CD8-positive, alpha-beta memory T cell (primary cell): ENCODE measurements at regions not wholly inside any gene's neighbourhood (a gene's known extent, or its start where the extent isn't known, plus 50 kb on each side); places are given as distances from the start of the nearest gene placed in this dataset.
A peak's percentile ranks its signal among the peaks of the same experiment; 100 is the strongest.

Experiments used
- CTCF ChIA-PET: fragments of 350-600 bp; sonication (Branson Sonifier 250); formaldehyde crosslinking; loops from one replicate; lab custom pipeline; 2021; ENCODE audit warnings: antibody characterized with exemption; lab: Charles Lee
- POLR2A ChIA-PET: fragments of 350-600 bp; sonication (Branson Sonifier 250); formaldehyde crosslinking; loops from one replicate; lab custom pipeline; 2021; ENCODE audit warnings: antibody characterized with exemption; lab: Charles Lee
- DNase-seq, 5 donors: peaks; one replicate each; pipeline versions ENCODE4 v3.0.0 to v3.0.0-alpha.2; 2020 to 2022; ENCODE audit warnings: mixed read lengths in 1 of 5
- H3K27ac ChIP-seq: one replicate; pipeline ENCODE4 v1.7.0; 2013; ENCODE audit warnings: low read depth, mild to moderate bottlenecking, low read length, moderate library complexity
- H3K27me3 ChIP-seq: 2 replicates; pipeline ENCODE4 v1.7.0; 2013; ENCODE audit warnings: low read length, mild to moderate bottlenecking; ENCODE audit not compliant: insufficient read depth, poor library complexity, severe bottlenecking
- H3K36me3 ChIP-seq: 2 replicates; pipeline ENCODE4 v1.7.0; 2013; ENCODE audit warnings: mild to moderate bottlenecking, low read length, moderate library complexity; ENCODE audit not compliant: insufficient read depth
- H3K4me1 ChIP-seq: 2 replicates; pipeline ENCODE4 v1.7.0; 2013; ENCODE audit warnings: mild to moderate bottlenecking, low read length, moderate library complexity; ENCODE audit not compliant: insufficient read depth
- H3K4me3 ChIP-seq: 2 replicates; pipeline ENCODE4 v1.7.0; 2013; ENCODE audit warnings: mild to moderate bottlenecking, low read length
- H3K9me3 ChIP-seq: 2 replicates; pipeline ENCODE4 v1.7.0; 2013; ENCODE audit warnings: mild to moderate bottlenecking, low read length
- H3K27ac Mint-ChIP-seq, 8 donors: one replicate each; pipeline ENCODE4 v1.8.0; 2020 to 2021; ENCODE audit warnings: mixed read lengths in 8 of 8, mild to moderate bottlenecking in 6 of 8, inconsistent platforms in 3 of 8, moderate library complexity in 3 of 8
- H3K27me3 Mint-ChIP-seq, 2 donors: one replicate each; pipeline ENCODE4 v1.8.0; 2020 to 2021; ENCODE audit warnings: mixed read lengths in 2 of 2, mild to moderate bottlenecking in 1 of 2, moderate library complexity in 1 of 2
- H3K36me3 Mint-ChIP-seq, 3 donors: one replicate each; pipeline ENCODE4 v1.8.0; 2020 to 2021; ENCODE audit warnings: mixed read lengths in 3 of 3, inconsistent platforms in 1 of 3, mild to moderate bottlenecking in 1 of 3
- H3K4me1 Mint-ChIP-seq, 3 donors: one replicate each; pipeline ENCODE4 v1.8.0; 2020 to 2021; ENCODE audit warnings: mixed read lengths in 3 of 3, inconsistent platforms in 1 of 3, mild to moderate bottlenecking in 1 of 3
- H3K4me3 Mint-ChIP-seq, 7 donors: one replicate each; pipeline ENCODE4 v1.8.0; 2020 to 2021; ENCODE audit warnings: mixed read lengths in 7 of 7, mild to moderate bottlenecking in 6 of 7, moderate library complexity in 4 of 7, inconsistent platforms in 2 of 7
- H3K9me3 Mint-ChIP-seq, 5 donors: one replicate each; pipeline ENCODE4 v1.8.0; 2020 to 2022; ENCODE audit warnings: mixed read lengths in 5 of 5, mild to moderate bottlenecking in 3 of 5, moderate library complexity in 2 of 5, inconsistent platforms in 1 of 5

GRCh38 chr3:106247902-106248684 lies 379.3 kb upstream of the CBLB start:
- H3K36me3 ChIP-seq, result no peaks in the 10 kb centered on the region
- no peak overlapping the region for H3K4me3 ChIP-seq
- H3K9me3 ChIP-seq, result no peaks in the 10 kb centered on the region
- H3K27me3 ChIP-seq, result no peaks in the 10 kb centered on the region
- CTCF ChIA-PET, result interaction anchor here (1.5 kb wide), 1 partner anchor 36 kb away, joined by 3 read pairs; no protein-coding TSS in a partner anchor
- H3K9me3 Mint-ChIP-seq, result peaks cover 0 to 10% (median 7%) of the 10 kb centered on the region in 5 donors
- H3K4me1 ChIP-seq, result no peaks in the 10 kb centered on the region
- POLR2A ChIA-PET, result no interaction called here
- H3K4me1 Mint-ChIP-seq, result peaks cover 0 to 5% (median 0%) of the 10 kb centered on the region in 3 donors
- H3K27me3 Mint-ChIP-seq, result no peaks in the 10 kb centered on the region
- no peak overlapping the region for H3K27ac ChIP-seq
- no peak for DNase-seq
- no peak overlapping the region for H3K4me3 Mint-ChIP-seq
- H3K36me3 Mint-ChIP-seq, result peaks cover 0 to 5% (median 5%) of the 10 kb centered on the region in 3 donors
- H3K27ac Mint-ChIP-seq, result no peak overlapping the region

GRCh38 chr3:106249159-106249558 lies 380.3 kb upstream of the CBLB start:
- ChIA-PET POLR2A (no interaction called here), CTCF (no interaction called here)
- Mint-ChIP-seq H3K27me3 (no peaks in the 10 kb centered on the region), H3K4me3 (no peak overlapping the region), H3K4me1 (peaks cover 0 to 5% (median 0%) of the 10 kb centered on the region in 3 donors), H3K9me3 (peaks cover 0 to 11% (median 5%) of the 10 kb centered on the region in 5 donors), H3K27ac (no peak overlapping the region), H3K36me3 (peaks cover 0 to 5% (median 5%) of the 10 kb centered on the region in 3 donors)
- H3K4me3 ChIP-seq, result no peak overlapping the region
- no peaks in the 10 kb centered on the region for H3K4me1 ChIP-seq
- no peaks in the 10 kb centered on the region for H3K36me3 ChIP-seq
- no peak overlapping the region for H3K27ac ChIP-seq
- no peaks in the 10 kb centered on the region for H3K27me3 ChIP-seq
- no peaks in the 10 kb centered on the region for H3K9me3 ChIP-seq
- no peak for DNase-seq

DNA sequence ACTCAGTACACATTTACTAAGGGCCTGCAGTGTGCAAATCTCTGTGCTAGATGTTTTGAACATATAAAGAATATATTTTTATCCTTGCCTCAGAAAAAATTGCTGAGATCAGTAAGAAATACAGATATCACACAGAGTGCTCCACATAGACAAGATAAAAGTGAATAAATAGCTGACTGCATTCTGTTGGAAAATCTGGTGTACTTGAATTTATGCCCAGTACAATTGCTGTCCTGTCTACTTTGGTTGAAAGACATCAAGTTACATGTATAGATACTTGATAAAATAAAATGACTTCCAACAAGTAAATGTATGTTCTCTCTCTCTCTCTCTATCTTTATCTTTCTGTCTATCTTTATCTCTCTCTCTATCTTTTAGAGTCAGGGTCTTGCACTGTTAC lies 381.2 kb upstream of the CBLB start:
- Histone ChIP-seq H3K4me1 (no peaks in the 10 kb centered on the region), H3K27ac (no peak overlapping the region), H3K27me3 (no peaks in the 10 kb centered on the region), H3K4me3 (no peak overlapping the region), H3K36me3 (no peaks in the 10 kb centered on the region), H3K9me3 (no peaks in the 10 kb centered on the region)
- Mint-ChIP-seq H3K4me3 (no peak overlapping the region), H3K4me1 (peaks cover 0 to 5% (median 3%) of the 10 kb centered on the region in 3 donors), H3K36me3 (peaks cover 0 to 5% (median 5%) of the 10 kb centered on the region in 3 donors), H3K9me3 (peaks cover 0 to 11% (median 5%) of the 10 kb centered on the region in 5 donors), H3K27ac (no peak overlapping the region), H3K27me3 (no peaks in the 10 kb centered on the region)
- no peak for DNase-seq
- CTCF ChIA-PET, result no interaction called here
- POLR2A ChIA-PET, result no interaction called here

DNA sequence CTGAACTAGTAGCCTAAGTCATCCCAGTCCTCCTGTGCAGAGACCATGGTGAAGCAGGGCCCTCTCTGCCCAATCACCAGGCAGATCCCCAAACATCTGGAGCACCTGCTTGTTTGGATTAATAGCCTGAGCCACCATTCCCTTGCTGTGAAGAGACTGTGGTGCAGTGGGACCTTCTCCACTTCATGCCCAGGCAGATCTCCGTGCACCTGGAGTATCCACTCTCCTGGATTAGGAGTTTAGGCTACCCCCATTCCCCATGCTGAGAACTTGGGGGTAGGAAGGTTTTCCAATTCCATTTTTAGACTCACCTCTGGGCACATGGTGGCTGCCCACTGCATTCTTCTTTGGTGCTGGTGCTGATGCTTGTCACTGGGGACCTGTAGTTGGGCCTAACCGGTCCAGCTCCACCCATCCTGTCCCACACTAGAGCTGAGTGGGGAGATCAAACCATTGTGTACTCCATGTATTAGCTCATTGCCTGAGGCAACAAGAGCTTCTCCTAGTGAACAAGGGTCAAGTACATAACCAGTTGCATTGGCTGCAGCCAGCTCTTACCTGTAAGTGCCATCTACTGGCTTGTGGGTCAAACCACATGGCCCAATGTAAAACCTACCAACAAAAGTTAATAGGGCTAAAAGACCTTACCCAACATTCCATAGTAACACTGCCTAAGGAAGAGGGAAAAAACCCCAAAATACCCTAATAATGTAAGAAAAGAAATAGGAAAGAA lies 382.5 kb upstream of the CBLB start:
- ChIA-PET CTCF (no interaction called here), POLR2A (interaction anchor here (0.6 kb wide), 1 partner anchor 1599 kb away, joined by 10 read pairs; no protein-coding TSS in a partner anchor)
- Histone ChIP-seq H3K27me3 (no peaks in the 10 kb centered on the region), H3K27ac (no peak overlapping the region), H3K4me1 (no peaks in the 10 kb centered on the region), H3K36me3 (no peaks in the 10 kb centered on the region), H3K4me3 (no peak overlapping the region), H3K9me3 (no peaks in the 10 kb centered on the region)
- H3K9me3 Mint-ChIP-seq, result peaks cover 0 to 11% (median 5%) of the 10 kb centered on the region in 5 donors
- no peak overlapping the region for H3K4me3 Mint-ChIP-seq
- no peaks in the 10 kb centered on the region for H3K27me3 Mint-ChIP-seq
- H3K36me3 Mint-ChIP-seq, result peaks cover 0 to 5% (median 5%) of the 10 kb centered on the region in 3 donors
- H3K27ac Mint-ChIP-seq, result no peak overlapping the region
- no peak for DNase-seq
- H3K4me1 Mint-ChIP-seq, result peaks cover 0 to 5% (median 3%) of the 10 kb centered on the region in 3 donors

DNA sequence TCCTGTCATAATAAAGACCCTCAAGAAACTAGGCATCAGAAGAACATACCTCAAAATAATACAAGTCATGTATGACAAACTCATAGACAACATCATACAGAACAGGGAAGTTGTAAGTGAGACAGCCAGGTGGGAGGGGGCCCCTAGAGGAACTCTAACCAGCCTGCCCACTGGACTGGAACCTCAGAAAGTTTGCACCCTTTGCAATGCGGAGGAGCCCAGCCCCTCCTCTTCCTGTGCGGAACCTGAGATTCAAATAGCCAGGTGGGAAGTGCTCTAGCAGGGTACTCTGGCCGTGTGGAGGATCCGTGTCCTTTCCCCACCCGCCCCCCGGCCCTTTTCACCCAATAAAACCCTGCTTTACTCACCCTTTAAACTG lies 387.0 kb upstream of the CBLB start:
- H3K27me3 ChIP-seq, result no peaks in the 10 kb centered on the region
- ChIA-PET POLR2A (no interaction called here), CTCF (no interaction called here)
- Mint-ChIP-seq H3K27me3 (no peaks in the 10 kb centered on the region), H3K27ac (no peak overlapping the region), H3K36me3 (peaks cover 0 to 5% (median 5%) of the 10 kb centered on the region in 3 donors), H3K4me3 (no peak overlapping the region), H3K4me1 (peaks cover 0 to 3% (median 0%) of the 10 kb centered on the region in 3 donors), H3K9me3 (peaks cover 0 to 11% (median 5%) of the 10 kb centered on the region in 5 donors)
- no peaks in the 10 kb centered on the region for H3K4me1 ChIP-seq
- no peak overlapping the region for H3K4me3 ChIP-seq
- H3K36me3 ChIP-seq, result no peaks in the 10 kb centered on the region
- DNase-seq, result no peak
- no peak overlapping the region for H3K27ac ChIP-seq
- H3K9me3 ChIP-seq, result no peaks in the 10 kb centered on the region

DNA sequence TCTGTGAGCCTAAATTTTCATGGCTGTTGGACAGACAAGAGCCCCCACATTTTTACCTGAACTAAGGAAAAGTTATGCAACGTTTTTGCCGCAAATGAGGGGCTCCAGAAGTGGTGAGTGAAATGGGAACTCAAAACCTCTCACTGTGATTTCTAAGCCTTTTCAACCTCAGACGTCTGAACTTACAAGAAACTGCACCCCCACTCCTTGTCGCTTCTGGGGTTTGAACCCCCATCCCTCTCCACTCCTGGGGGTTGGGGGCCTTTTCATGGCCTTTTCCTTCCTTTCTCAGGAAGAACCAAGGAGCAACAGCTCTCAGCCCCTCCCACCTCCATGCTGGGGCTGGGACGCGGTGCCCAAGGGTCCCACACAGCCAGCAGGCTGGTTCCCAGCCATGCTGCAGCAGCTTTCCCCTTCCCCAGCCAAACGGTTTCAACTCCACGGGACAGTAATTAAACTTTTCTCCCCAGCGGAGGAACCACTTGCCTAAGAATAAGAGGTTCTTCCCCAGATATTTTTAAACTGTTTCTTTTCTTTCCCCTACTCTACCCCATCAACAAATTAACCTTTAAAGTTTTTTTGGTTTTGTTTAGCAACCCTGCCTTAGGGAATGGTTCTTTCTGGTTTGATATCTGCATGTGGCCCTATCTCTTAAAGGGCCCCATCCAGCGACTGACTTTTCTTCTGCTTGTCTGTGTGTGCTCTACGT lies 387.6 kb upstream of the CBLB start:
- ChIA-PET POLR2A (no interaction called here), CTCF (no interaction called here)
- peaks cover 0 to 5% (median 3%) of the 10 kb centered on the region in 3 donors for H3K36me3 Mint-ChIP-seq
- H3K9me3 ChIP-seq, result no peaks in the 10 kb centered on the region
- no peaks in the 10 kb centered on the region for H3K27me3 Mint-ChIP-seq
- no peak overlapping the region for H3K4me3 Mint-ChIP-seq
- no peaks in the 10 kb centered on the region for H3K27me3 ChIP-seq
- H3K4me1 ChIP-seq, result no peaks in the 10 kb centered on the region
- peak overlapping the region in 3 of 8 donors; percentile 2 to 42 (median 27) for H3K27ac Mint-ChIP-seq
- peaks cover 0 to 5% (median 3%) of the 10 kb centered on the region in 5 donors for H3K9me3 Mint-ChIP-seq
- no peak overlapping the region for H3K4me3 ChIP-seq
- no peak for DNase-seq
- peaks cover 0 to 3% (median 1%) of the 10 kb centered on the region in 3 donors for H3K4me1 Mint-ChIP-seq
- no peaks in the 10 kb centered on the region for H3K36me3 ChIP-seq
- H3K27ac ChIP-seq, result no peak overlapping the region

GRCh38 chr3:106257172-106257571 lies 388.4 kb upstream of the CBLB start:
- ChIA-PET CTCF (no interaction called here), POLR2A (no interaction called here)
- H3K27ac Mint-ChIP-seq, result no peak overlapping the region
- no peaks in the 10 kb centered on the region for H3K27me3 Mint-ChIP-seq
- peaks cover 0 to 2% (median 0%) of the 10 kb centered on the region in 5 donors for H3K9me3 Mint-ChIP-seq
- H3K4me1 ChIP-seq, result no peaks in the 10 kb centered on the region
- peaks cover 0 to 3% (median 2%) of the 10 kb centered on the region in 3 donors for H3K36me3 Mint-ChIP-seq
- H3K4me1 Mint-ChIP-seq, result peaks cover 3 to 9% (median 8%) of the 10 kb centered on the region in 3 donors
- no peaks in the 10 kb centered on the region for H3K27me3 ChIP-seq
- H3K9me3 ChIP-seq, result no peaks in the 10 kb centered on the region
- no peaks in the 10 kb centered on the region for H3K36me3 ChIP-seq
- H3K27ac ChIP-seq, result no peak overlapping the region
- H3K4me3 ChIP-seq, result no peak overlapping the region
- DNase-seq, result no peak
- no peak overlapping the region for H3K4me3 Mint-ChIP-seq
